ENCODE measurements at regions not wholly inside any gene's neighbourhood (a gene's known extent, or its start where the extent isn't known, plus 50 kb on each side); places are given as distances from the start of the nearest gene placed in this dataset.

DNA sequence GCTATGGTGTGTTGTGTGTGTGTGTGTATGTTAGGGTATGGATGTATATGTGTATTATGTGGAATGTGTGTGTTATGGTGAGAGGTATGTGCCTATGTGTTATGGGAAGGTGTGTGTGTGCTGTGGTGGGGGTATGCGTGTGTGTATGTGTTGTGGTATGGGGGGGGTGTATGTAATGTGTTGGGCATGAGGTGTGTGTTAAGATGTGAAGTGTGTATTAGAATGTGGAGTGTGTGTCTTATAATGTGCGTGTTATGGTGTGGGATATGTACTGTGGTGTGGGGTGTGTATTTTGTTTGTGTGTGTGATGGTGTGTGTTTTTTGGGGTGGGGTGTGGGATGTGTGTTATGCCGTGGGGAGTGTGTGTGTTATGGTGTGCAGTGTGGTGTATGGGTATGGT, 242.5 kb downstream of the RHOU start:
- no peak for DNase-seq

- DNase-seq = no peak
These were observed 243.4 kb downstream of the RHOU start for GRCh38 chr1:228978484-228979324.

DNA sequence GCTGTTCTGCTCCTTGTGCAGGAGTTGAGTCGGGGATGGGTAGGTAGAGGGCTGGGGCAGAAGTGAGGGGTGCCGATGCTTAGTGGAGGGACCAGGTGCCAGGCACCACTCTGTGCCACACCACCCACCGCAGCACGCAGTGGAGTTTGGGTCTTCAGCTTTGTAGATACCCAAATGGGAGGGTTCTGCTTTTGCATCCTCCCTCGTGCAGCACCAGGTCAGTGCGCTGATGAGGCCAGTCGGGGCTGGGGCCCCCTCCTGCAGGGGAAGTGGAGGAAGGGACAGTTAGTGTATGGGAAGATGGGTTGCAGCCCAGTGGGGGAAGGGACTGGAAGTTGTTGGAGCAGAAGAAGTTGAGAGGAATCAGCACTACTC, 244.0 kb downstream of the RHOU start:
- no peak for DNase-seq

GRCh38 chr1:228979774-228980173, 244.5 kb downstream of the RHOU start:
- DNase-seq = no peak

GRCh38 chr1:228980232-228980937, 245.1 kb downstream of the RHOU start:
- DNase-seq = no peak

GRCh38 chr1:228982637-228983036, 247.4 kb downstream of the RHOU start:
- no peak for DNase-seq

DNA sequence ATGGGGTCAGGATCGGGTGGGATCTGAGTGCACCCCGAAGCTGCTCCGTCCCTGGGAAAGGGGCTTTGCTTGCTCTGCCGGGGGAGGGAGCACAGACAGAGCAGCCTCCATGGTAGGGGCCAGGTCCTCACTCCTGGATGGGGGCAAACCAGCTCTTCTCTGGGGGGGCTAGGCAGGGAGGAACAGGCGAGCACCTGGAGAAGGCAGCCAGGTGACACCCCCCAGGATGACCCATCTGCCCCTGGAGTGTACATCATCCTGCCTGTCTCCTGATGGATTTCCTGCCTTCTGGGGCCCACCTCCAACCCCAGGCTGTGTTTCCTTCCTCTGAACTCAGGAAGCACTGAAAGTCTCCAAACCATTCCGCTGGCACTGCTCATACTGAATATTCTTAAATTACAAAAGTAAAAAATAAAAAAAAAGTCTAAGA, 248.0 kb downstream of the RHOU start:
- DNase-seq = no peak

GRCh38 chr1:228983661-228984060, 248.4 kb downstream of the RHOU start:
- no peak for DNase-seq

- no peak for DNase-seq
These were observed 248.8 kb downstream of the RHOU start for GRCh38 chr1:228984107-228984506.

DNA sequence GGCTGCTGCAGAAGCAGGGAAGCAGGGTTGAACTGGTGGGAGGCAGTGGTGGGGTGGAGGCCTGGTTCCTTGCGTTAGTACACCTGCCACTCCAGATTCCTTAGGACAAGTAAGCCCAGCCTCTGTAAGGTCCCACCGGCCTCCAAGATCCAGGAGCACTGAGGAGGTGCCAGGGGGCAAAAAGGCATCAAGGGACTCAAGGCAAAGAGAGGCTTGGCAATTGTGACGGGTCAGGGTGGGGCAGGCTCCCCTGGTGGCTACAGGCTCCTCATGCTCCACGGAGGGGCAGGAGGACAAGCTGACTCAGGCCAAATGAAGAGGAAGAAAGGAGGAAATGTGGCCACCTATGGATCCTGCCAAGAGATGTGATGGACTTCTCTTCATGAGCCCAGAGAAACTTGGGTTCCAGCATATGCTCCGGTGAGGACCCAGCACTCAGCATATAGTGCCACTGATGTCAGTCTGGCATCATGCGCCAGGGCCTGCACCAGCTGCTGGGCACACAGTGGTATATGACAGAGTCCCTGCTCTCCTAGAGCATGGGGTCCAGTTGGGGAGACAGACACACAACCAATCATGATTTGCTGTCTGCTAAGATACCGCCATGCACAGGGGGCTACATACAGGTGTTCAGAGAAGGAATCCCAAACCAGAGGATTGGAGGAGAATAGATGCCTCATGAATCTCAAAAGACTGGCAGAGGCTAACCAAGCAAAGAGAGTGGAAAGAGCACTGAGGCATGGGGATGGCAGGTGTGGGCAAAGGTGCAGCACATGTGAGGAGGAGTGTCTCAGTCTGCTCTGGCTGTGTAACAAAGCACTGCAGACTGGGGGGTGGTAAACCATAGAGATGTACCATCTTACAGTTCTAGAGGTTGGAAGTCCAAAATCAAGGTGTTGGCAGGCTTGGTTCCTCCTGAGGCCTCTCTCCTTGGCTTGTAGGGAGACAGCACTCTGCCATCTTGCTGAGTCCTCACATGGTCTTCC, 249.7 kb downstream of the RHOU start:
- DNase-seq = no peak

DNA sequence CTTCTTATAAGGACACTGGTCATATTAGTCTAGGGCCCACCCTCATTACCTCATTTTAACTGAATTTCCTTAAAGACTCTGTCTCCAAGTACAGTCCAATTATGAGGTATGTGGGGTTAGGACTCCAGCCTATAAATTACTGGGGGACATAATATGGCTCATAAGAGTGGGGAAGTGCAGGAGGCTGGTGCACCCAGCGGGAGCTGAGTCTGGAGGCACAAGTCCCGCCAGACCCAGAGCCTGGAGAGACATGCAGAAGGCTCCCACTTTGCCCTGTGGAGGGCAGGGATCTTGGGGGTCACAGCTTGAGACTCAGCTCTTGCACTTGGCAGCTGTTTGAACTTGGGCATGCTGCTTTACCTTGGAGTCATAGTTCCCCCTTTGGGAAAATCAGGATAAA, 250.4 kb downstream of the RHOU start:
- DNase-seq = no peak

DNA sequence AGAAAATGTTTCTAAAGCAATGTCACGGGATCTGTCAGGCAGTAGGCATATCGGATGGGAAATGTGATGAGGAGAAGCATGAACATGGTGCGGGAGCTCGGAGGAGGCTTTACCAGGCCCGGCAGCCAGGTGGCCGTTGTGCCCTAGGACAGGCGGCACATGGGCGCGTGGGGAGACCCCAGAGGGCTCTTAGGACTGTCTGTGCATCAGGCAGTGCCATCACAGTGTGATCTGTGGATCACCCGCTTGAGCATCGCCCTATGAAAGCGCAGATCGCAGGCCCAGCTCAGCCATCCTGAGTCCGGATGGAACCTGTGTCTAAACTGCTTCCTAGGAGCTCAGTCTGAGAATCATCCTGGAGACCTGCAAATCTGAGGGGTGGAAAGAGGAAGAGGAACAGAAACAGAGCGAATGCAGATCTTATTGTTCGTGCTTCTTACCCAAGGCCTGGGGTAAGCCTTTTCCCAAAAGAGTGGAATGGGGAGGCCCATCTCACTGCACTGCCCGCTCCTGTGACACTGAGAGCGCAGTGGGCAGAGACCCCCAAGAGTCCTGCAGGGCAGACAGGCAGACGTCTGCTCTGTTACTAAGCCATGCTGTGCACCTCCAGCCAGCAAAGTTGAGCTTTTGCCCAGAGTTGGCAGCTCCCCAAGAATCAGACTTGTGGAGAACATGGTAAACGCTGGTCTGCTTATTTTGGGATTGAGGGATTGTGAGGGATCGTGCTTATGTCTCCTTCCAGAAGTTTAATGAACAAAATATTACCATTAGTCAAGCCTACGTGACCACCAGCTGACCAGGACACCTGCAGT, 251.0 kb downstream of the RHOU start:
- DNase-seq = peak; percentile 12

DNA sequence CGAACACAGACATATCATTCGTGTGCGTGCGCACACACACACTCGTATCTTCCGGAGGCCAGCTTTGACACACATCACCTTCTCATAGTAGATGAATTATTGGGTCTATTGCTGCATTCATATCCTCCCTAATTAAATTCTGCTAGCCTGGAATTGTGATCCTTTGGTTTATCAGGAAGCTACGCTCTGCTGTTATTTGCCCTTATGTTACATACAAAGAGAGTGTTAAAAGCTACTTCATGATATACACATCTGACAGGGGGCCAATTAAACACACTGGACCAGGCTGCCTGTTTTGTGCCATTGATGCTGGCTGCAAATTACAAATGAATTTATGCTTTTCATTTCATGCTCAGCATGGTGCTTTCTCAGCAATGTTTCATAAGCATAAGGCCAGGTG, 252.0 kb downstream of the RHOU start:
- no peak for DNase-seq

- no peak for DNase-seq
These were observed 252.6 kb downstream of the RHOU start for GRCh38 chr1:228987736-228988506.

DNA sequence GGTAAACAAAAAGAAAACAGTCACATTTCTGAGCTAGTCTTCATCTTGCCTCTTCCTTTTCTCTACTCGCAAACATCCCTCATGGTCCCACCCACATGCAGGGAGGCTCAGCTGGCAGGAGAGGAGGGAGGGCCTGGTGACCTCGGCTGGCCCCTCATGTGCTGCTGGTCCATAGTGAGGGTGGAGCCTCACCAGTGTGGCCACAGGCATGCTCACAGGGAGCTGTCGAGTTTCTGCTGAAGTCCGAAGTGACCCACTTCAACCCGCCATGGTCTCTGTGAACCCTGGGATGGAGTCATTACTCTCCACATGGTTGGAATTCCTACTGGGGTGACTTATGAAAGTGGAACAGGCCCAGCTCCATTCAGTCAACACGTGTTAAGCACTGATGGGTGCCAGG, 253.4 kb downstream of the RHOU start:
- no peak for DNase-seq

GRCh38 chr1:228989176-228989575, 253.9 kb downstream of the RHOU start:
- no peak for DNase-seq

GRCh38 chr1:228989676-228989991, 254.4 kb downstream of the RHOU start:
- no peak for DNase-seq

DNA sequence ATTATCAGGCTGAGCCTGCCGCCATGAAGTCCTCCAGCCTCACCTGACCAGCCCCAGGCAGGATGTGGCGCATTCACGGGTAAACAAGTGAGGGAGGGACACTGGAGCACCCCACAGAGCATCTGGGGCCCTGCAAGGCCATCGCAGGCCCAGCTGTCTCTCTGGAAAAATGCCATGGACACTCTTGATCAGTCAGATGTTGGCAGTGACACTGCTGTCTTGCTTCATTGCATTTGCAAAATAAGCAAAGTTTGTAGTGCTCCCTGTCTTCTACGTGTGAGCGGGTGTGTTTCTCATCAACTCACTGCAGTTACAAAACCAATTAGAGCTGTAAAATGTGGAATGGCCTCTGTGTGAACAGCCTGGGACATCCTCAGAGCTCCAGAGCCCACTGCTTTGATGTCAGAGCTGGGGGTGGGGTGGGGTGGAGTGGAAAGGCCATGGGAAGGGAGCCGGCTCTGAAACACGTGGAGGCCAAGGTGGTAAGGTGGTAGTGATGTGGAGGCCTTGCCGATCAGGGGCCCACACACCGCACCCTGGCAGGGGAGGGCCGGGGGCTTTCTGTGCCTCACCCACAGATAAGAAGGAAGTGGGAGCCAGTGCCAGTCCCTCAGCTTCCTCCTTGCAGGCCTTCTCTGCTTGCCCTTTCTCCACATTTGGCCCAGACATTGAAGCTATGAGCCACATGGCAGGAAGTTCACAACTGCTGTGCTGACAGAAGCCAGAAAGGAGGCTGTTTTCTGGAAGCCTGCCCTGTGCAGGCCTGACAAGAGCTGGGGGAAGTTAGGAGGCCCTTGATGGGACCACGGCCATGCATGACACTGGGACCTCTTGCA, 254.9 kb downstream of the RHOU start:
- DNase-seq = peak; percentile 27

DNA sequence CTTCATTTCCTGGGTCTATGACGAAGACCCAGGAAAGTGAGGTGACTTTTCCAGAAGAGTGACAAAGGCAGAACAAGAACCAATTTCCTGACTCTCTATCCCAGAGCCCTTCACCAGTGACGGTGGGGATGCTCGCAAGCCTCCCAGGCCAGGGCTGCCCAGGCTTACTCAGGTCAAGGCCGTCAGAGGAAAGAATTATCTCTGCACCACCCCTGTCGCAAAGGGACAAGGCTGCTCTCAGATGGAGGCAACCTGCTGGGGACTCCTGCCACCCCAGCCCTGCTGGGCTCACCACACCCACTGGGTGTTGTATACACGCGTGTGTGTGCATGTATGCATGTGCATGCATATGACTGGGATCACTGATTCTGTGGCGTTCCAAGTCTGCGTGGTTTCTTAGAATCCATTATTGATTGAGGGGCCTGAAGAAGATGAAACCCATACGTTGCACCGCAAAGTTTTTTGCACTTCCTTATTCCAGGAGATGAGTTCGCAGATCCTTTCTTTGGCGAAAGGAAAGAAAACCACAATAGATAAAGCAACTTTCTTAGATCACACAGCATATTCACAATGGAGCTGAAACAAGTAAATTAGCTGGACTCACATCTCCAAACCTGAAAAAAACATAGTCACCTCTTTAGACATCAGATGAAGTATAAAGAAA, 255.8 kb downstream of the RHOU start:
- no peak for DNase-seq

DNA sequence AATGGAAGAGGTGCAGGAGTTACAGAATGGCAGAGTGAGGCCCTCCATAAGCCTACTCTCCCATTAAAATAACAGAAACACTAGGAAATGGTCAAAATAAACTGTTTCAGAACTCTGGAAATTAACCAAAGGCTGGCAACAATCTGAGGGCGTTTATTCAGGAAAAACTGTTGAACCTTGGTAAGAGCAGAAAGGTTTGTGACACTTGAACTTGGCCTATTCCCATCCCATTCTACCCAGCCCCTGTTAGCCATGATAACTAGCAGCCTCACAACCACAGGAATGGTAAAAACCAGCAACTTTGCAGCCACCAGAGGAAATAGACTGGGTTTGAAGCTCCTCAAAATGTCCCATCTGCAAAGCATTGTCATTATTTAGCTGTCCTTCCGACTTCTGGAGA, 256.8 kb downstream of the RHOU start:
- no peak for DNase-seq
